HUES48 (cell line): ENCODE measurements at regions not wholly inside any gene's neighbourhood (a gene's known extent, or its start where the extent isn't known, plus 50 kb on each side); places are given as distances from the start of the nearest gene placed in this dataset.
"Not testable (repeated sequence)": the region's sequence is repeated elsewhere in the genome, so short reads cannot be mapped to it uniquely, and the experiment has no call there.

ENCODE experiments used
- H3K27ac ChIP-seq: one replicate; pipeline ENCODE4 v1.7.0; 2013; ENCODE audit warnings: low read depth, low read length, inconsistent platforms
- H3K27me3 ChIP-seq: 2 replicates; pipeline ENCODE4 v1.6.1; 2013; ENCODE audit warnings: mild to moderate bottlenecking, low read length; ENCODE audit not compliant: control insufficient read depth, insufficient read depth
- H3K36me3 ChIP-seq: 2 replicates; pipeline ENCODE4 v1.6.1; 2013; ENCODE audit warnings: low read length; ENCODE audit not compliant: control insufficient read depth, insufficient read depth
- H3K4me1 ChIP-seq: 2 replicates; pipeline ENCODE4 v1.6.1; 2013; ENCODE audit warnings: mild to moderate bottlenecking, low read length; ENCODE audit not compliant: control insufficient read depth, insufficient read depth
- H3K4me3 ChIP-seq: 2 replicates; pipeline ENCODE4 v1.5.1; 2013; ENCODE audit warnings: mild to moderate bottlenecking, low read depth, low read length
- H3K9ac ChIP-seq: 2 replicates; pipeline ENCODE4 v1.6.1; 2013; ENCODE audit warnings: mild to moderate bottlenecking, low read depth, low read length, moderate library complexity
- H3K9me3 ChIP-seq: 2 replicates; pipeline ENCODE4 v1.6.1; 2013; ENCODE audit warnings: low read length; ENCODE audit not compliant: control insufficient read depth, insufficient read depth

DNA sequence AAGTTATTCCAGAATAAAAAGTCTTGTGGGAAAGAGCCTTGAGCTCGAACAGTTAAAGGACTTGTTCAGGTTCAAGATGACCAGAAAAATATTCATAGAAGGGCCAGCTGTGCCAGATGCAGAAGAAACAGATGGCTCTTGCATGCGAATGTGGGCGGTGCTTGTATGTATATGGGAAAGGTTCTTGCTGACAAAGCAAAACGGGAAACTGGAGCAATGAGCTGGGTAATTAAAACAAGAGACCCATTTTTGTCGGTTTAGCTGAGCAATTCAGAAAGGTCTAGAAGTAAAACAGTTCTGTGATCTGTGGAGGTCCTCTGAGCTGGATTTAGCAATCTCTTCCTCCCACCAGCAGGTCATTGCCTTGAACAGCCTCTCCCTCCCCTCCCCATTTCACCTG lies 107.2 kb upstream of the MARK1 start:
- no peaks in the 10 kb centered on the region for H3K36me3 ChIP-seq

DNA sequence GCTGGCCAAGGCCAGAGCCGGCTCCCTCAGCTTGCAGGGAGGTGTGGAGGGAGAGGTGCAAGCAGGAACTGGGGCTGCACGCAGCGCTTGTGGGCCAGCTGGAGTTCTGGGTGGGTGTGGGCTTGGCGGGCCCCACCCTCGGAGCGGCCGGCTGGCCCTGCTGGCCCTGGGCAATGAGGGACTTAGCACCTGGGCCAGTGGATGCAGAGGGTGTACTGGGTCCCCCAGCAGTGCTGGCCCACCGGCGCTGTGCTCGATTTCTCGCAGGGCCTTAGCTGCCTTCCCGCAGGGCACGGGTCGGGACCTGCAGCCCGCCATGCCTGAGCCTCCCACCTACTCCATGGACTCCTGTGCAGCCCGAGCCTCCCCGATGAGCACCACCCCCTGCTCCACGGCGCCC lies 115.6 kb upstream of the MARK1 start:
- H3K9me3 ChIP-seq, H3K9ac ChIP-seq, H3K4me3 ChIP-seq, H3K36me3 ChIP-seq, H3K27ac ChIP-seq, H3K27me3 ChIP-seq: not testable (repeated sequence)
- peaks cover 23% of the 10 kb centered on the region for H3K4me1 ChIP-seq

More for the DNA sequence above, 107.2 kb upstream of the MARK1 start:
- Histone ChIP-seq H3K4me3 (no peak overlapping the region), H3K9ac (no peak overlapping the region), H3K27me3 (no peaks in the 10 kb centered on the region), H3K27ac (no peak overlapping the region), H3K4me1 (no peaks in the 10 kb centered on the region), H3K9me3 (no peaks in the 10 kb centered on the region)

DNA sequence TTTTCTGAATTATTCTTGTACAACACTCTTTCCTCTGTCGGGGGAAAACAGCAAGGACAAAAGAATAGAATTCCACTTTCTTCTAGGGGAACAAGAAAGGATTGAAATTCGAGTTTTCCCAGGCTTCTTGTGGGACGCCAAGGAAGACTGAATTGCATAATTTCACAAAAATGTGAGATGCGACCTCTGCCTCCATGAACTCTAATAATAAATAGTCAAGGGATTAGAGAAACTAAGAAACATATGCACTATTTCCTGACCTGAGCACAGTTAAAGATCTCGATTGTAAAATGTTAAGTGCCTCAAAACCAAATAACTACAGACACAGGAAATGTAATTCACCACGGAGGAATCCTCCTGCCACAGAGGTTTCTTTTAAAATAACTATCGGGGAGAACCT lies 117.3 kb upstream of the MARK1 start:
- peaks cover 23% of the 10 kb centered on the region for H3K4me1 ChIP-seq
- H3K9ac ChIP-seq = no peak overlapping the region
- no peaks in the 10 kb centered on the region for H3K9me3 ChIP-seq
- no peak overlapping the region for H3K4me3 ChIP-seq
- peak overlapping the region; percentile 20 for H3K27ac ChIP-seq
- H3K27me3 ChIP-seq = no peaks in the 10 kb centered on the region
- no peaks in the 10 kb centered on the region for H3K36me3 ChIP-seq

DNA sequence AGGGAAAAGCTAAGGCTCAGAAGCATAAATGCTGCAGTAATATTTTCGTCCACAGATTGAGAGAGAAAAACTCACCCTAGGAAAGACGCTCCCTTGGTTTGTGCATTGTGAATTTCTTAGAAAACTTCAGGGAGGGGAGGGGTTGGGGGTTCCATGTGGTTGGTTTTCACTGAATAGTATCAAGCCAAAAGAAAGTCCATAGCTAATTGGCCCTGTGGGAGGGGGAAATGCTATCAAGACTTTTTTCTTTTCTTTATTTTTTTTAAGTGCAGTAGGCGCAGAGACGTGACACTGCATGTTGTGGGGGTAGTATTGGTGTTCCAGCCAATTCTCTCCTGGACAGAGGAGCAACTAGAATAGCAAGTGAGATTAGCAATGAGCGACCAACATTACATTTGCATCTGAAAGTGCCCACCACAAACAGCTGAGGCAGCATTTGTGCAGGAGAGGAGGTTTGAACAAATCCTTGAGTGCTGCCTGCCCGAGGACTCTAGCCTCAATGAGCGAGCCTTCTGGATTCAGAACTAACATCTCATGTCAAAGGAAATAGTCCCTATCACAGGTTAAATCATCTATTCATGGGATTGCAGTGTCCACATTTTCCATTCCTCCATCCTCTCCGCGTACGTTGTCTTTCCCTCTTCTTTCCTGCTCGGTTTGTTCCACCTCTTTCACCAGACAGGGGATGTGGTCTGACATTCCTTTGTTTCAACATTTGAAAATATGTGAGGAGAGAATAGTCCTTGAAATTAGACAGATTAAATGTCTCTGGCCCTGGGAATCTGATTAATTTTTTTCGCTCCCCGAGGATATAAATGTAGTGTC lies 118.0 kb upstream of the MARK1 start:
- peak overlapping the region; percentile 20 for H3K27ac ChIP-seq
- no peak overlapping the region for H3K4me3 ChIP-seq
- peaks cover 23% of the 10 kb centered on the region for H3K4me1 ChIP-seq
- H3K9ac ChIP-seq = no peak overlapping the region
- no peaks in the 10 kb centered on the region for H3K36me3 ChIP-seq
- no peaks in the 10 kb centered on the region for H3K27me3 ChIP-seq
- H3K9me3 ChIP-seq = no peaks in the 10 kb centered on the region

DNA sequence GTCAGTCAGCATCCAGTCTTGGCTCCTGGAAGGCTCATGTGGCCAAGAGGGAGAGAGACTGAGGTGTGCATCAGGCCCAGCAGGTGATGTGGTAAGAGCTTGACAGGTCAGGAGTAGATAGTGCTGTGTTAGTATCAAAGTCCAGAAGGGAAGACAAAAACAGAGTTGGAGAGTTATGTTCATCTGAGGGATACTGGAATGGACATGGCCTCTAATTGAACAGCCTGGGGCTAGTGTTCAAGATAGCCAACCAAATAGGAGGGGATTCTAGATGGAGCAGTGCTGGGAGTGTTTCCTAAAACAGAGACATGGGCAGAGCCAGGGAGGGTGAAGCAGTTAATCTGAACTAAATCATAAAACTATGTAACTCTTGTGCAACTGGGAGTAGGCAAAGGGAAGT lies 120.7 kb upstream of the MARK1 start:
- no peak overlapping the region for H3K27ac ChIP-seq
- H3K27me3 ChIP-seq = no peaks in the 10 kb centered on the region
- H3K9ac ChIP-seq = no peak overlapping the region
- H3K36me3 ChIP-seq = no peaks in the 10 kb centered on the region
- no peak overlapping the region for H3K4me3 ChIP-seq
- peaks cover 23% of the 10 kb centered on the region for H3K4me1 ChIP-seq
- no peaks in the 10 kb centered on the region for H3K9me3 ChIP-seq

DNA sequence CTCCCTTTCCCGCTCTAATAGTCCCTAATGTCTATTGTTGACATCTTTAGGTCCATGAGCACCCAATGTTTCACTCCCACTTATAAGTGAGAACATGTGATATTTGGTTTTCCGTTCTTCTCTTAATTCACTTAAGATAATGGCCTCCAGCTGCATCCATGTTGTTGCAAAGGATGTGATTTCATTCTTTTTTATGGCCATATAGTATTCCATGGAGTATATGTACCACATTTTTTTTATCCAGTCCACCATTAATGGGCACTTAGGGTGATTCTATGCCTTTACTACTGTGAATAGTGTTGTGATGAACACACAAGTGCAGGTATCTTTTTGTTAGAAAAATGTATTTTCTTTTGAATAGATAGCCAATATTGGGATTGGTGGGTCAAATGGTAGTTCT lies 126.0 kb upstream of the RAB3GAP2 start:
- H3K36me3 ChIP-seq = no peaks in the 10 kb centered on the region
- no peak overlapping the region for H3K27ac ChIP-seq
- no peak overlapping the region for H3K9ac ChIP-seq
- no peak overlapping the region for H3K4me3 ChIP-seq
- no peaks in the 10 kb centered on the region for H3K27me3 ChIP-seq
- H3K9me3 ChIP-seq = no peaks in the 10 kb centered on the region
- no peaks in the 10 kb centered on the region for H3K4me1 ChIP-seq

DNA sequence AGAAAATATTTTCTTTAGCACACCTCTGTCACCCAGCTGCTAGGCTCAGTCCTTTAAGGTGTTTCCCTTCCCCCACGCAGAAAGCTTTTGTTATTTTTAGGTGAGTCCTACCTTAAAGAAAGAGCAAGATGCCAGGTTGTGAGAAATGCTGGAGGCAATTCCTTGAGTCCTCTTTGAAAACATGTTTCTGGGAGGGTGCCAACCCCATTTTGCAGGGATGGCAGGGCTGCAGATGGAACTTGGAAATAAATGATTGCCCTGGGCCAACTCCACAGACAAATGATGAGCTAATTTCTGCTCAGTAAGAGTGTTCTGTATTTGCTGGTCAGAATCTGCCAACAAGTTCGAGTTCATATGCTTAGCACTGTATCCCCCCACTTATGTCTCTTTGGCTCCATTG lies 119.2 kb upstream of the RAB3GAP2 start:
- Histone ChIP-seq H3K27ac (no peak overlapping the region), H3K4me1 (peaks cover 10% of the 10 kb centered on the region), H3K27me3 (no peaks in the 10 kb centered on the region), H3K4me3 (no peak overlapping the region), H3K9me3 (no peaks in the 10 kb centered on the region), H3K36me3 (no peaks in the 10 kb centered on the region), H3K9ac (no peak overlapping the region)

DNA sequence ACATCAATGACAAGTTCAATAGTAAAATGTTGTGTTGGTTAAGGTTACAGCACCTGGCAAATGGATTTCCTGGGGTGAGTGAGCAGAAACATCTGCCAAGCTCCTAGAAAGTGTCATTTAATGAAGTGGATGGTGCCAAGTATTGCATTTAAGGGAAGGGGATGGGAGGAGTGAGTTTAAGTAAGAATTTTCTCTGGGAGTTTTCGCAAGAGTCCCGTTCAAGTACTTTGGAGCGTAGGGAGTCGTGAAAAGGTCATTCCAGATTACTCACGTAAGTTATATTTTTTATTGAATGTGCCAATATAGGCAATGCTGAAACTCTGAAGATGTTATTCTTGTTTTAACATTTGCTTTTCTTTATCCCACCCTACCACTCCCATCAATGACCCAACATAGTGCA lies 117.4 kb upstream of the RAB3GAP2 start:
- Histone ChIP-seq H3K27me3 (no peaks in the 10 kb centered on the region), H3K4me3 (no peak overlapping the region), H3K36me3 (no peaks in the 10 kb centered on the region)

DNA sequence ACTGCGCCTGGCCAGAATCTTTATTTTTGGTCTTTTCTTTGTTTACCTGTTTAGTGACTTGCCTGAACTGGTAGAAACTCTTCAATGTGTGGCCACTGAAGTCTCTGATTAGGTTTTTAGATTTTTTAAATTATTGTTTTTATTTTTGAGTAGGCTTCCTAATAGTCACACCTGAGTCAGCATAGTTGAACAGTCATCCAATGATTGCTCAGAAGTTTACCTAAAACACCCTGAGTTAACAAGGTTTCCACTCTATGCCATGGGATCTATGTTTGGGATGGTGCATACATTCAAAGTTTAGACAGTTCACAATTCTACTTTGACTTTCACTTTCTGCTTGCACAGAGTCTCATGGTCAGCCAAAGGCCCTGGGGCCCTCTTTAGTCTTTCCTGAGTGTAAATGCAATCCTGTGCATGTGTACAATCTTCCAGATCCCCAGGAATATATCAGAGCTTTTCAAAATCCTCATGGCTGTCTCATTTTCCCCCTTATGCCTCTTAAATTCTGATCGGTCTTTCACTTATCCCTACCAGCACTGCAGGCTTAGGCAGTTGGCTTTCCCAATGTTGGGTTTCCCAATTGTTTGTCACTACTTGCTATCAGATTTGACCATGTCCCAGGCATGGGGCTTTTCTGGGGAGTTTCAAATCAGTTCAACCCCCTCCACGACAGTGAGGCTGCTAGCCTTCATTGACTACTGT lies 114.4 kb upstream of the RAB3GAP2 start:
- Histone ChIP-seq H3K4me1 (peaks cover 19% of the 10 kb centered on the region), H3K27ac (no peak overlapping the region), H3K4me3 (no peak overlapping the region), H3K9ac (no peak overlapping the region), H3K9me3 (no peaks in the 10 kb centered on the region), H3K27me3 (no peaks in the 10 kb centered on the region), H3K36me3 (no peaks in the 10 kb centered on the region)

More for the DNA sequence above, 117.4 kb upstream of the RAB3GAP2 start:
- no peaks in the 10 kb centered on the region for H3K9me3 ChIP-seq
- H3K27ac ChIP-seq = no peak overlapping the region
- H3K9ac ChIP-seq = no peak overlapping the region
- peaks cover 10% of the 10 kb centered on the region for H3K4me1 ChIP-seq

DNA sequence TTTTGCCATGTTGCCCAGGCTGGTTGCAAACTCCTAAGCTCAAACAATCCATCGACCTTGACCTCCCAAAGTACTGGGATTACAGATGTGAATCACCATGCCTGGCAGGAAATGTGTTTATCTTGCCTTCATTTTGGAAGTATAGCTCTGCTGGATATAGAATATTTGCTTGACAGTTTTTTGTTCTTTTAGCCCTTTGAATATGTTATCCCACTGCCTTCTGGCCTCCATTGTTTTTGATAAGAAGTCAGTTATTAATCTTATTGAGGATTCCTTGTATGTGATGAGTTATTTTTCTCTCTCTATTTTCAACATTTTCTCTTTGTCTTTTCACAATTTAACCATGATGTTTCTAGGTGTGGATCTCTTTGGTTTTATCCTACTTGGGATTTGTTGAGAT lies 112.9 kb upstream of the RAB3GAP2 start:
- no peak overlapping the region for H3K9ac ChIP-seq

DNA sequence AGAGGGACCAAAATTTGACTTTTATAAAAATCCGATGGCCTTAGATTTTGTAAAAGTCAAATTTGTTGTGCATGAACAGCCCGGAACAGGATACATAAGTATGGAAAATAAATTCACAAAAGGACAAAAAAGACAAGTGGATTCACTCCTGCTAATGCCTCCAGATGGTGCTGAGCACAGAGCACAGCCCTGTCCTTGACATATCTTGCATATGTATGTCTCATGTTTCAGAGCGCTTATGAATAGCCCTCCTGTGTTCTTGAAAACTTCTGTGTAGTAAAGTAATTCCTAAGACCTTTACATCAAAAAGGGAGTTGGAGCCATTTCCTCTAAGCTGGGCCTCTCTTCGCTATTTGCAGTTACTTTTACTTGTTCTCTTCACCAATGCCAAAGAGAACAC lies 110.7 kb upstream of the RAB3GAP2 start:
- no peaks in the 10 kb centered on the region for H3K36me3 ChIP-seq
- H3K27ac ChIP-seq = no peak overlapping the region
- H3K4me1 ChIP-seq = peaks cover 16% of the 10 kb centered on the region; the same call in 1 of the 2 replicates
- H3K9ac ChIP-seq = no peak overlapping the region
- no peaks in the 10 kb centered on the region for H3K27me3 ChIP-seq
- H3K4me3 ChIP-seq = no peak overlapping the region
- no peaks in the 10 kb centered on the region for H3K9me3 ChIP-seq

More for the DNA sequence above, 112.9 kb upstream of the RAB3GAP2 start:
- Histone ChIP-seq H3K4me1 (peaks cover 16% of the 10 kb centered on the region; the same call in 1 of the 2 replicates), H3K36me3 (no peaks in the 10 kb centered on the region), H3K27me3 (no peaks in the 10 kb centered on the region), H3K27ac (no peak overlapping the region), H3K9me3 (no peaks in the 10 kb centered on the region), H3K4me3 (no peak overlapping the region)
